HEK293T (cell line): ENCODE measurements at regions not wholly inside any gene's neighbourhood (a gene's known extent, or its start where the extent isn't known, plus 50 kb on each side); places are given as distances from the start of the nearest gene placed in this dataset.

Experiments
- CTBP1 ChIP-seq: fragments of 450-650 bp; IDR thresholded peaks from 2 replicates; pipeline ENCODE4 v1.6.1; 2016; ENCODE audit warnings: borderline replicate concordance
- TARDBP ChIP-seq: fragments of 450-650 bp; IDR thresholded peaks from 2 replicates; pipeline ENCODE4 v1.6.1; 2016

DNA sequence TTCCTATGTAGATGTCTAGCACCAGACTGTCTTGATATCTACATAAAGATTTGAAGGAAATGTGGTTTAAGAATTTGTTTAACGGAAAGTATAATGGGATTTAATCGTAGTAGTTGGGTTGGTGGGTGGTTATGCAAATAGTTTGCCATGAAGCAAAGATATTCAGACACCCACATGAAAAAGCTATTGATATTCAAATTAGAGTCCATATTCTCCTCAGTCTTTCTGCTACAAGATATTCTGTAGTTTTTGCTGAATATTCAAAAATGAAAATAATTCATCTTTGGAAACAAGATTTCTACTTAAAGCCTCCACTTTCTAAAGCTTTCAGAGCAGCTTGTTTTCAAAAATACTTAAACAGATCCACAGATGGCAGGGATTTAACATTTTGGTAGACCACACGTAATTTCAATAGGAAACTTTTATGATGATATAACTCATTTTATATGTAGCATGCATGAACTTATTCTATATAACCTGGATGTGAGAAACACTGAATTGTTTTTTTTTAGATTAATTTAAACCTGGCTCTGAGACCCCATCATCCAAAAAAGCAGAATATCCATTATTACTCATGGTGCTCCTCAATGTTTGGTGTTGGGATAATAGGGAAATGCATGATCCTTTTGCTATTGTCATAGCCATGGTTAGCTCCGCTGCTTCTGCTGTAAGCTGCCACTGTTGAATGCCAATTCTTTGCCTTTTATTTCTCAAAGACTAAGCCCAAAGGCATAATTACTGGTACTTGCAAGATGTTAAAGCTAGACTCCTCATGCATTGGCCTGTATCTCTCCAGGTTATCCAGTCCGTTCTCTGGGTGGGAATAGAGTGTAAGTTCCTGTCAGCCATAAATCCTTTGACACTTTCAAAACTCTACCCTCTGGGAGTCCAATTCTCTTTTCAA is 98.0 kb downstream of the GMNC start:
- TF ChIP-seq CTBP1 = no peak
- no peak for TF ChIP-seq TARDBP
